ENCODE measurements at regions not wholly inside any gene's neighbourhood (a gene's known extent, or its start where the extent isn't known, plus 50 kb on each side); places are given as distances from the start of the nearest gene placed in this dataset.
A peak's percentile ranks its signal among the peaks of the same experiment; 100 is the strongest.

DNA sequence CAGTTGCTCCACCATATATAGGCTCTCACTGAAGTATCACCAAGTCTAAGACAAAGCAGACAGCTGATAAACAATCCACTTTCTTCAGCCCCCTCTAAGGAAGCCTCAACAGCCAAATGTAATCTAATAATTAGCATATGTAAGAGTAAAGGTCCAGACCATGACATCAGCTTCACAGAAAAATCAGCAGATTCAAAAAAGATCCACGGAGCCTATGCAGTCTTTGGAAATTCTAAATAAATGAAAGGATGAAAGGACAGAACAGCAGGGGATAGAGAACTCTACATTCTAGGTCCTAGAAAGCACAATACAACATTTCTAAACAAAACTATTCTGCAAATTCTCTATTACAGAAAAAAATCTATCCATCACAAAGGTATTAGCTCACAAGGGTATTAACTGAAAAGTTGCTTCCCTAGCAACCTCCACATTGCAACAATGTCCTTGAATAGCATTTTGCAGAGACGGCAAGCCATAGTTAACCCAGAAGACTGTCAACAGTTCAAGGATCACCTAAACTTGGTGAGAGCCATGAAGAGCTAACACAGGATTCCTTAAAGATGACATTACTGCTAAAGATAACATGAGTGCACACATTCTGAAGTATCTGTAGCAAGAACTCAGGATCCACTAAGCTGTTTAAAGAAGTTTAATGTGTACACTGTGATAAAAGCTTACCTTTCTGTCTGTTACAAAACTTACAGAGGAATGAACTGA lies 74.3 kb downstream of the SIPA1L2 start:
- no peak for DNase-seq

DNA sequence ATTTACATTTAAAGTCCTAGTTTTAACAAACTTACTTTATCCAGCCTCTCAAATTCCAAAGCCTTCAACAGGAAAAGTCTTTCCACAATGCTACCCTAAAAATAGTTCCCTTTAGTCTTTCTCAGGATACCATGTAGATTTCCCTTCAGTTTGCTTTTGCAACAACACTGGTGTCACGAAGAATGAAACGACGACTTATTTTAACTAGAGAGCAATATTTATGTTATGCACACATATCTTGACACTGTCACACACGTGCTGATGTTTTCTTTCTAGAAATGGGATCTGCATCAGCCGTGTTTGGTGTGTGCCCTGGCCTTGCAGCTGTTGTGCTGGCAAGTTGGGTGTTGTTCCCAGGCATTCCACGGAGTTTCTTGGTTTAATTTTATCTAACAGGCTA lies 75.5 kb downstream of the SIPA1L2 start:
- DNase-seq = no peak

DNA sequence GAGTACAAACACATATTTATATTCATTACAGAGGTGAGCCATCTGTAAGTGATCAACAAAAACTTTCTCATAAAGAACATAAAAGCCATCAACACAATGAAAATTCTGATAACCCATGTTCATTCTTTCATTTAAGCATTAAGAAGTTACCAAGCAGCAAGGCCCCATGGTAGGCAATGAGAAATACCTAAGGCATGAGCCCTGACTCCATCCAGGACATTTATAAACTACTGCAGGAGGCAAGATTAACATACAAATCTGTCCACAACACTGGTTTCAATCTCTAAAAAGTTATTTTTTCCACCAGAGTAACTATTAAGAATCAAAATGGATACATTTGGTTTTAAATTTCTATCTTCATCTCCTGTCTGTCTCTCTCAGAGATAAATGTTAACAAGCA lies 76.1 kb downstream of the SIPA1L2 start:
- DNase-seq = no peak

DNA sequence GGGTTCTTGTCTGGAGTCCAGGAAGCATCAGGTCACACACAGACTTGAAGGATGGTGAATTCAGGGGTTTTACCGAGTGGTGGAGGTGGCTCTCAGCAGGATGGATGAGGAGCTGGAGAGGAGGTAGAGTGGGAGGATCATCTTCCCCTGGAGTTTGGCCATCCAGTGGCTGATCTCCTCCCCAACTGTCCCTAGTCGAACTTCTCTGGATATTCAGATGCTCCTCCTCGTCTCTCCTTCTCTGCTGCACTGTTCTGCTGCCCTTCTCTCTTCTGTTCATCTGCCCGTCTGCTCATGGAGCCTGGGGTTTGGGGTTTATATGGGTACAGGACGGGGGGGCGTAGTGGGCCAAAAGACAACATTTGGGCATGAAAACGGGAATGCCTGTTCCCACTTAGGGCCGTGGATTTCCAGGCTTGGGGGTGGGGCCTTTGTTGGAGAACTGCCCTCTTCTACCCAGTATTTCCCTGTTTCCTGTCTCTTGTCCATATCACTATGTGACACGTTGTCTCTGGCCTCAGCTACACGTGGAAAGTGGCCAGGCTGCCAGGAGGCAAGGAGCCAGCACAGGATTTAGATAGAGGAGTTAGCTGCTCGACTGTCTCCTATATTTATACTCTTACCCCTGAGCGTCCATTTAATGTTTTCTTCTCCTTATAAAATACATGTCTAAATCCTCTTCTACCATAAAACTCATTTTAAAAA lies 76.7 kb downstream of the SIPA1L2 start:
- DNase-seq = no peak

DNA sequence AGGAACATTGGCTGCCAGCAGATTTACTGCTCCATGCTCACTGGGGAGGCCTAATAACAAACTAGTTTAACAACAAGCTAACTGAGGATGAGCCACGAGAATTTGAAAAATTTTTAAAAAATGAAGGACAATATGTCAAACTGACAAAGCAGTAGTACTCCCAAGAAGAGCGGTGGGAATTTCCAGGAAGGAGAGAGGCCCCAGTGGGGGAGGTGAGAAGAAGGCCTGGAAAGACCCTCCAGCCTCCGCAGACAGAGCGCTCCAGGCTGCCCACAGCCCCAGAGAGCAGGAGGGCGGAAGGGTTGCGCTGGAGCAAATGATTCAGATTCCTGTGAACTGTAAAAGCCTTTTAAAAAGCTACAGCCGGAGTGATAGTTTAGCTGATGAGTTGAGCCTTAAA lies 78.5 kb downstream of the SIPA1L2 start:
- peak; percentile 39 for DNase-seq

DNA sequence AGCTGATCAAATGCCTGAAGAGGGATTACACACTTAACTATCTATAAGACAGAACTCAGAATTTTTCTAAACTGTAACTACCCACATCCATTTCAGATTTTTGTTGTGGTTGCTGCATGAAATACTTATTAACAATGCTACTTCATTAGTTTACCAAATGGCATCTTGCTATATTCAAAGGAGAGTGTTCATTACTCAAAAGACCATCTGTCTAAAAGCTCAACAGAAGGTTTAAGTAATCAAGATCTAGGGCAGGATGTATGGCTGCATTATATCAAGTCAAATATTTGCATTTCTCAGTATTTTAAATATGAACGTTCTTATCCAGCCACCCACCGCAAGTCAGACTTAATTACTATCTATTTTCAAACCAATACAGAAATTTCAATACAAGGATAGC lies 79.9 kb downstream of the SIPA1L2 start:
- no peak for DNase-seq

DNA sequence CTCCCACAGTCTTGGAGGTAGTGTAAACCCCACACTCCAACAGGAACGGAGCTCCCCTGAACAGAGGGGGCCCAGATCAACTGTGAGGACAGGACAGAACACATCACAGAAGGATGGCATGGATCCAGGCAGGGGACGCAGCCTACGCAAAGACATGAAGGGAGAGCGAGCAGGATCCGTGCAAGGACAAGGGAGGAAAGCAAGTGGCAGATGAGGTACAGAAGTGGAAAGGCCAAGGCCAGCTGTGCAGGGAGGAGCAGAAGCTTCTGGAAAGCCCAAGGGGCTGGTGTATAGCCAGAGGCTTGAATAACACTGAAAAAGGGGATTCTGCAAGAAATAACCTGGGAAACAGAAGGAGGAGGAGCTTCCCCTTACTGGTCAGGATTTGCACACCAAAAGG lies 81.2 kb downstream of the SIPA1L2 start:
- DNase-seq = no peak

DNA sequence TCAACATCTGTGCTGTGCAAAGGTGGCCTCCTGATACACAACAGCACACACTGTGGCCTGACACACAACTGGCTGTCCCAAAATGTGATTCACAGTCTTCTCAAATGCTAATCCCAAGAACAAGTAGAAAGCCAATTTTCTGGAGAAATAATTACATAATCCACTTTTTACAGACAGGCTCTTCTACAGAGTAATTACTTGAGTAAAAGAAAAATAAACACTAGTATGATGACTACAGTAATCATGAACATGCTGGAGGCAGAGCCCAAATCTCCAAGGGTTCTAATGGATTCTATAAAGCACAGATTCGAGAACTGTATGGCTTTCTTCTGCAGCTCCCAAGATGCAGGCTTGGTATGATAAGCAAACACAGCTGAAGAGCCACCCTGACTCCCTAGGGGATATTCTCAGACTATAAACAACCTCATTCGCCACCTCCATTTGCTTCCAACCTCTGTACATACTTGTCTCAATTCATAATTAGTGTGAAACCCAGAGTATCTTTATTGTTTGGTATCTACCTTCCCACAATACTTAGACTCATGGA lies 81.9 kb downstream of the SIPA1L2 start:
- DNase-seq = no peak

DNA sequence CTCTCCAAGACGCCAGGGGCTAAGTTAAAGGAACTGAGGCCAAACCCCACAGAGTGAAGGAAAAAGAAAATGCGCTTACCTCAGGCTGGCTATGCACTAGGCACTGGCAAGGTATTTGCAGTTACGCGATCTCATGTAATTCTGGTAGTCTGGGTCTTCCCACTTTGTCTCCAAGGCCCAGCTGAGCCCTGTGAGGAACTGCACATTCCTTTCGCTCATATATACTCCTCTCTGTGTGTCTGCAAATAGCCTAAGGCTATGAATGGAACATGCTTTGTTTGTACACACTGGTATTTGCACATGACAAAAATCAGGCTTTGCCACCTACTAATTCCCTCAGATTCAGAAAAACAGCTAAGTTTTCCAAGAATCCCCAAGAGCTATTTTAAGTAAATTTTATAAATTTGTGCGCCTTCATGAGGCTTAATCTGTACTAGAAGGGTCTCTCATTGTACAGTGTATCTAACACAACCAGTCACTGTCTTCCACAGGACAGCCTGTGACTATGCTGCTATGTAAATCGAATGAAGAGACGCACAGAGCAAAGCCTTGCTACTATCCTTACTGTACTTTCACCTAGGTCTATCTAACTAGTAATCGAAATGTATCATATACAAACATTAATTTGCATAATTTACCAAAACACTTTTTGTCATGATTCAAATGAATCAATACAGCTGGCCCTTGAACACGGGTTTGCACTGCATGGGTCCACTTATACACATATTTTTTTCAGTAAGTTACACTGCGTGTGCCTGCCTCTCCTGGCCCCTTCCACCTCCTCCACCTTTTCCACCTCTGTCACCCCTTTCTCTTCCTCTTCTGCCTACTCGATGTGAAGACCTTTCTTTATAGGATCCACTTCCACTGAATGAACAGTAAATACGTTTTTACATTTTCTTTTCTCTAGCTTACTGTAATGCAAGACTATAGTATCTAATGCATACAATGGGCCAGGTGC lies 87.0 kb downstream of the SIPA1L2 start:
- no peak for DNase-seq

DNA sequence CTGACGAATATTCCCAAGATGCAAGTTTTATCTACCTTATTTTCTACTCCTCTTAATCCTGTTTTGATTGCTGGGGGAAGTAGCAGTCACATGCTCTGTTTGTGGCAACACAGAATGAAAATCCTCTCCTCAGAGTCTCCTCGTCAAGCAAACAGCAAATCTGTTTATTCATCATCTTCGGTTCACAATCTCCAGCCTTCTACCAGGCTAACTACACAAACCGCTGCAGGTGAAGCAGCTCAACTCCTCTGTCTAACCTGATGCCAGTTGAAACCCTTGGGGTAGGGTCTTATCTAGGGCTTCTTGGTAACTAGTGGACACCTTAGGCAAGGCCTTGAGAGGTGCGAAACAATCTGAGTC lies 91.0 kb downstream of the SIPA1L2 start:
- DNase-seq = no peak

DNA sequence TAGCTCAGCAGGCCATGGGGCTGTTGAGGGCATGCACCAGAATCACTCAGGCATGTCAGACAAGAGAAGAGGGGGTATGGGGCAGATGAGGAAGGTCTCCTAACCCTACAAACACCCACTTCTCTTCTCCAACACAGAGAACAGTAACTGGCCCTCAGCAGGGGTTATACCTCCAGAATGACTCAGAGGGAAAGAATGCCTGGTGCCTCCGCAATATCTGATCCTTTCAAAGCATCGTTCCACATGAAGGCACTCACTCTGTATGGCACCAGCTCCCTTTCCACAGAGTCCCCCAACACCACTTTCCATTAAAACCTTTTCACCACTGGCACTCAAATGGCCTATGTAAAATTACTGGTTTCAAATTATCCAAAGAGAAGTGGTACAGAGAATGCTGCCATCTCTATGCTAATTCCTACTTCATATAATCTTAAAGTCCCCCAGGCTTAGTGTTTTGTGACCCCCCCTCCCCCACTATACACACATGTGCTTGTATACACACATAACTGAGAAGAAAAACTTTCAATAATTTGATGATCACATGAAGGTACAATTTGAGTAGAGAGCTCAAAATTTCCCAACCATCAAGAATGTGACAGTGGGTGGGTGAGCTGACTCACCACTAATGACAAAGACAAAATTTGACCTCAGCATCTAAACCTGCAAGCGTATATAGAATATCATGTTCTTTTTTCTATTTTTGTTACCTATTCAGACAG lies 91.5 kb downstream of the SIPA1L2 start:
- peak; percentile 33 for DNase-seq

DNA sequence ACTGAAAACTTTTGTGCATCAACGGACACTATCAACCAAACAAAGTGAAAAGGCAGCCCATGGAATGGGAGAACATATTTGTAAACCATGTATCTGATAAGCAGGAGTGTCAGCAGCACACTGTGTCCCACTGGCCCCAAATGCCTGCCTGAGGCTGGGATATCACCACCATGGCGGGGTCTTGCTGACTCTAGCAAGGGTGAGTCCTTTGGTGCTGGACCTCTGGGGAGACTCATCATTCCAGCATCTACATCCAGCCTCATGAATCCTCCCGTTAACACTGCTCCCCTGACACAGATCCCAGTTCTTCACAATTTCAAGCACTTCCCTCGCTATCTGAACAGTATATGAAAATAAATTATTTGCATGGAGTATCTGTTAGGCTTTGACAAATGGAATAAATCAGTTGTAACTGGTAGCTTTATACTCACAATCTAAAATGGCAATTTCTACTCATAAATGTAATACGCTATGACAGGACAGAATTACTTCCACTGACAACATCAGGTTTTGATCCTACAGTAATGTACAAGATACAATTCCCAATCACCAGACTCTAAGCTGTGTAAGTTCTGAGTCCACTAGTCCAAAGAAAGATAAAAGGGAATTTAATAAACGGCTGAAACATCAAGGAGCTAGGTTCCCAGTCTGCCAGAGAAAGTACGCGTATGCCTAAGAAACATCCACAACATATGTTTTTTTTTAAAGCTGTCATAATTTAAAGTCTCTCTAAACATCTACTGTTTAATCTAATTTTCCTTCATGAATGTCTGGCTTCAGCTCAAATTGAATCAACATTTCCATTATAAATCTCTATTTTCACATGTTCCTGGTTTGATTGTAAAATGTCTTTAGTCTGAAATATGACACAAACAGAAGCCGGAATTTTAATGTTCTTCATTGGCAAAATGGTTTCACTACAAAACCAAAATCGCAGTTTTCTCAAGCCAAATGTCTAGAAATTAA lies 95.1 kb downstream of the SIPA1L2 start:
- DNase-seq = no peak

DNA sequence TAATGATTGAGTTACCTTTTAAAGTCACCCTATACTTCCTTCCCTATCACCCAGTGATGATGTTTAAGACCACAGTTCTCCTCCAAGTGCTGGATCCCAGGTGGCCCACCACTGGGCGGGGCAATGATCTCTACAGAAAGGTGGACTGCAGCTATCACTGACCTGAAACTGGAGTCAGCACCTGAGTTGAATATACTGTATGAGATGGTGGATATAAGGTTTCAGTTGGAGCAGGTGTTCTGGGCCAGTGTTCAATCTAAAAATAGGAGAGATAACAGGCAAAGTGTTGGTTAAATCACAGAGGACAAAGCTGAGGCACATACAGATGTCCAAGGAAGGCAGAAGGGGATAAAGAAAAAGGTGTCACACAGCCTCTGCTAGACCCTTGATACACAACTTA lies 96.6 kb downstream of the SIPA1L2 start:
- DNase-seq = no peak

DNA sequence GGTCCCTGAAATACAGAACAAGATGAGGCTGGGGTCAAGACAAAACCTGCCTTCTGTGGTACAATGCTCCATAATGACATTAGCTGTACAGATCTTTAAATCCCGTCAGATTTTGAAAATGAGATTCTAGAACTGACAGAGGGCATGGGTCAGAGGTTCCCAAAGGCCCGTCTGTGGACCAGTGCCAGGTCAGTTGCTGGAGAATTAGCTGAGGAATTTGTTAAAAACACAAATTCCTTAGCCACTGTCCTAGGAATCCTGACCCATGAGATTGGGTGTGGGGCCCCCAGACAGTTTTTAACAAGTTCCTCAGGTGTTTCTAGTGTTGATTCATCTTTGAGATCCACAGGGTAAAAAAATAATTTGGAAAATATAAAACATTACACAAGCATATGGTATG lies 97.0 kb downstream of the SIPA1L2 start:
- DNase-seq = no peak

DNA sequence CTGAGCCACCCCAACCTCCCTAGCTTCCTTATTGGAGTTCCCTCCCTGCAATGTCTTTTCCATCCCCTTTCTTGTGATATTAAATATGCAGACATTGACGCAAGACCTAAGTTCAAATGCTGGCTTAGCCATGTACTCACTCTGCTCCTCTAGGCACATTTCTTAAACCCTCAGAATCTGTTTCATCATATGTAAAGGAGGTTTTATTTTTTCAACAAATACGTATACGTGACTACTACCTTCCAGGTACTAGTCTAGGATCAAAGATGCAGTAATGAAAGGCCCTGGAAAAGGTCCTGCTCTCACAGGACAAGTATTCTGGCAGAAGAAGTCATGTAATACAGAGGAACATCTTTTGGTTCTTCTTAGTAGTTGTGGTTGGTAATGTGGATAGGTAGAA lies 98.6 kb downstream of the SIPA1L2 start:
- DNase-seq = no peak

DNA sequence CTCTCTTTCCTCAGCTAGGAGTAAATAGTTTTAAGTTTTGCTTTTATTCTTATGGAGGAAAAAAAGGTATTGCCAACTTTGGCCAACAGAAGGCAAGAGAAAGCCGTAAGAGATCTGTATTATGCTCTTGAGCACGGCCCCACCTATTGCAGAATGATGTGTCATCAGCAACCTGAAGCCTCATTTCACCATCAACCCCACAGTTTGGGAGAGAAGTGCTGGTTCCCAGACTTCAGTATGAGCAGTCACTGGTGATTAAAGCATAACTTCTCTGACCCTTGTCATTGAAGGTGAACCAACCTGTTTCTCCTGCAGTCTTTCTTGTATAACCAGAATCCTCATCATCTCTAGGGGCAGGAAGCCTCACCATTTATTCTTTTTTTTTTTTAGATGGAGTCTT lies 100.2 kb downstream of the SIPA1L2 start:
- no peak for DNase-seq

DNA sequence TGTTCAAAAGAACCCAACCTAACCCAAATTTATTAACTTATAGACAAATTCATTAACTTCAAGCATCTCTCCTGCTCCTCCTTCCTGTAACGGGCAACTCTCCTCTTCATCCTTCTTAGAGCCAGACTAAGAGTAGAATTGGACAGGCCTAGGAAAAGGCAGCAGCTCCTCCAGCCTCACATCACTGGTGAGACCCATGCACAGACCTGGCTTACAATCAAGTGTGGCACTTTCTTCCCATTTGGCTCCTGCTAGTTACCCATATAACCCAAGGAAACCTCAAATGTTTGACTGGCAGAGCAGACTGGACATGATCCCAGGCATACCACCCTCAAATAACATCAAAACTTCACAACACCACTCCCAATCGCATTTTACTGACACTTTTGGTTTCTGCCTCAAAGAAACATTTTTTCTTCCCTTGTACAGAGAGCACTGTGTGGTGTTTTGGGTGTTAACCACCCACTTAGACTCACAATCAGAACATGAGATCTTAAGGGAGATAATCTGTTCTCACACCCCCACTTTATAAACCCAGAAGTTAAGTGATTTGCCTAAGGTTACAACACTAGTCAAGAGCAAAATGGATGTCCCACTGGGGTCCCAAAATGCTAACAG lies 101.4 kb downstream of the SIPA1L2 start:
- no peak for DNase-seq

DNA sequence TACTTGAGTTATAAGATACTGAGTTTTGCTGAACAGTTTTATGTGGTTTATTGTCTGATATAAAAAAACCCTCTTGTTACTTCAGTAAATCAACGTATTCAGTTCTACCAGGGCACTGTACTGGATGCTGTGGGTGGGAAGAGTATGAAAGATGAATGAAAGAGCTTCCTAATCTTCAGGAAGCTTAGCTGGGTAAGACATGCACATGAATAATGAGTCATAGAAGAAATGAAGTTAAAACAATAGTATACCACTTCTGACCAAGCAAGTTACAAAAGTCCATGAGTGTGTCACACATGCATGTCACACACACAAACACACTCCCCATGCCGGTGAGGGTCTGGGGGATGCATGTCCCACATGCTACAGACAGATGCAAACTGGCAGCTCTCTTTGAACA lies 105.9 kb downstream of the SIPA1L2 start:
- no peak for DNase-seq

DNA sequence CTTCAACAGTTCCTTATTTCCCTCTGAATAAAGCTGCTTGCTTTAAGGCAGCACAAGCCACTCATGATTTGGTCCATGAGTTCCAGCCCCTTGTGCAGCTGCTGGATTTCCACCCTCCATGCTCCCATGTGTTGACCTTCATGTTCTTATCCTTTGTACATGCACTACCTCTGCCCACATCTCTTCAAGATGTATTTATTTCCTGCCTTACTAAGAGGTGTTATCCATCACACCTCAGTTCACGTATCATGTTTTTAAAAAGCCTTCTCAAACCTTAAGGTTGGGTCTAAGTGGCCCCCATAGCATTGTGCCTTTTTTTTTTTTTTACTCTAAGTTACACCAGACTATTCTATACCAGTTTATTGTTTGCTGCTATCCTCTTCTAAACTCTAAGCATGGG lies 107.7 kb downstream of the SIPA1L2 start:
- no peak for DNase-seq

DNA sequence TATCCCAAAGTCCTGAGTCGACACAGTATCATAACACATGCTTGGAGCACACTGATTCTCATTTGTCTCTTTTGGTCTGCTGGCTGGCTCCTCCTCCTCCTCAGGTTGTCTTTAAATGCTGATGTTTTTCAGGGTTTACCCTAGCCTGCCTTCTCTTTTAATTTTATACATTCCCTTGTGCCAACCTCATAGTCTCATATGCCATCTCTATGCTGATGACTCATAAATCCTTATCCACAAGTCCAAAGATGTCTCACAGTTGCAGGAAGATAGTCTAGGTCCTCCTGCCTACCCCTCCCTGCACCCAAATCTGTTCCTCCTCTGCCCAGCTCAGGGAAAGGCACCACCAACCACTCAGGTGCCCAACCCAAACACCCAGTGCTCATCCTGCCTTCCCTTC lies 108.3 kb downstream of the SIPA1L2 start:
- DNase-seq = no peak

DNA sequence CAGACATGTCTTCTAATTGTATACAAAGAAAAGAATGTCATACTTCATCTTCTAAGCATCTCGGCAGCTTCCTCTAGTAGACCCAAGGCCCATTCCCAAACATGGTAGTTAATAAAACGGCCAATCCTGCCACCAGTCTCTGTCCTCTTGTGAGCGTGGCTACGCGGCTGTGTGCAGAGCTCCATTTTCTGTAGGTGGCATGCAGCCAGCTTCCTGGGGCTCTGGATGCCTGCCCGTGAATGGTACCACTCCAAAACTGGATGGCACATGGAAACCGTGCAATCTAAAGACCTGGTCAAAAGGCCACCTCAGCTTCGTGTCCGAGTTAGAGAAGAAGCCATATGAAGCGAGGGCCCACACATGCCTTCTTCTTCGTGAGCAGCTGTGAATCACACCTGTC lies 110.7 kb downstream of the SIPA1L2 start:
- no peak for DNase-seq

Measured in right kidney (tissue), 1 donor.